Muscle of arm (tissue), 1 donor: ENCODE measurements at regions not wholly inside any gene's neighbourhood (a gene's known extent, or its start where the extent isn't known, plus 50 kb on each side); places are given as distances from the start of the nearest gene placed in this dataset.
A peak's percentile ranks its signal among the peaks of the same experiment; 100 is the strongest.

Source experiments
- DNase-seq: peaks from one replicate; pipeline ENCODE4 v3.0.0-alpha.2; 2013

- no peak for DNase-seq
These were observed 55.3 kb upstream of the ACSS3 start for GRCh38 chr12:81022531-81022930.

GRCh38 chr12:81021834-81022233, 56.0 kb upstream of the ACSS3 start:
- no peak for DNase-seq

- no peak for DNase-seq
These were observed 56.6 kb upstream of the ACSS3 start for GRCh38 chr12:81021131-81021748.

- no peak for DNase-seq
These were observed 60.1 kb upstream of the ACSS3 start for GRCh38 chr12:81017792-81018191.

GRCh38 chr12:81015510-81015909, 62.4 kb upstream of the ACSS3 start:
- DNase-seq, result no peak

GRCh38 chr12:81010641-81011040, 67.2 kb upstream of the ACSS3 start:
- peak; percentile 8 for DNase-seq

GRCh38 chr12:81005606-81006005, 67.9 kb upstream of the LIN7A start:
- peak; percentile 2 for DNase-seq

- DNase-seq, result no peak
These were observed 63.1 kb upstream of the LIN7A start for GRCh38 chr12:81000831-81001230.

GRCh38 chr12:80988986-80989385, 51.3 kb upstream of the LIN7A start:
- no peak for DNase-seq
